ENCODE measurements at regions not wholly inside any gene's neighbourhood (a gene's known extent, or its start where the extent isn't known, plus 50 kb on each side); places are given as distances from the start of the nearest gene placed in this dataset.

GRCh38 chr16:31709181-31709580, 164.4 kb upstream of the ZNF267 start:
- Mint-ChIP-seq H3K27me3 (ENCODE audit: low read depth) (no peaks in the 10 kb centered on the region), H3K36me3 (ENCODE audit: low read depth) (peaks cover 24% of the 10 kb centered on the region), H3K4me1 (peaks cover 2% of the 10 kb centered on the region), H3K27ac (no peak overlapping the region), H3K9me3 (no peaks in the 10 kb centered on the region), H3K4me3 (no peak overlapping the region)
- TF ChIP-seq CTCF (IDR thresholded peaks at IDR 0.05; ENCODE audit: unreplicated experiment in 3 of 3), result no peak

- Mint-ChIP-seq H3K9me3 (no peaks in the 10 kb centered on the region), H3K4me1 (peaks cover 12% of the 10 kb centered on the region), H3K27me3 (ENCODE audit: low read depth) (no peaks in the 10 kb centered on the region), H3K27ac (no peak overlapping the region), H3K4me3 (peak overlapping the region in 1 of 3 experiments; percentile 14), H3K36me3 (ENCODE audit: low read depth) (peaks cover 32% of the 10 kb centered on the region)
- no peak for TF ChIP-seq CTCF (IDR thresholded peaks at IDR 0.05; ENCODE audit: unreplicated experiment in 3 of 3)
These were observed 163.5 kb upstream of the ZNF267 start for GRCh38 chr16:31710134-31710533.

- Mint-ChIP-seq H3K4me1 (peaks cover 16% of the 10 kb centered on the region), H3K4me3 (peak overlapping the region in 1 of 3 experiments; percentile 30), H3K36me3 (ENCODE audit: low read depth) (peaks cover 37% of the 10 kb centered on the region), H3K27me3 (ENCODE audit: low read depth) (no peaks in the 10 kb centered on the region), H3K27ac (no peak overlapping the region), H3K9me3 (no peaks in the 10 kb centered on the region)
- no peak for TF ChIP-seq CTCF (IDR thresholded peaks at IDR 0.05; ENCODE audit: unreplicated experiment in 3 of 3)
These were observed 162.7 kb upstream of the ZNF267 start for GRCh38 chr16:31710880-31711279.

- TF ChIP-seq CTCF (IDR thresholded peaks at IDR 0.05; ENCODE audit: unreplicated experiment in 3 of 3), result no peak
- no peaks in the 10 kb centered on the region for H3K27me3 Mint-ChIP-seq (ENCODE audit: low read depth)
- H3K9me3 Mint-ChIP-seq, result no peaks in the 10 kb centered on the region
- H3K4me1 Mint-ChIP-seq, result peaks cover 16% of the 10 kb centered on the region
- H3K27ac Mint-ChIP-seq, result no peak overlapping the region
- peaks cover 42% of the 10 kb centered on the region for H3K36me3 Mint-ChIP-seq (ENCODE audit: low read depth)
- H3K4me3 Mint-ChIP-seq, result peak overlapping the region in 2 of 3 experiments; percentile 72 to 100
These were observed 162.2 kb upstream of the ZNF267 start for GRCh38 chr16:31711344-31711845.

- Mint-ChIP-seq H3K27me3 (ENCODE audit: low read depth) (no peaks in the 10 kb centered on the region), H3K4me1 (peaks cover 16% of the 10 kb centered on the region), H3K4me3 (peak overlapping the region; percentile 72 to 100 (median 100)), H3K9me3 (no peaks in the 10 kb centered on the region), H3K27ac (peak overlapping the region; percentile 30 to 43 (median 41)), H3K36me3 (ENCODE audit: low read depth) (peaks cover 49% of the 10 kb centered on the region)
- no peak for TF ChIP-seq CTCF (IDR thresholded peaks at IDR 0.05; ENCODE audit: unreplicated experiment in 3 of 3)
These were observed 161.5 kb upstream of the ZNF267 start for GRCh38 chr16:31712064-31712540.

Data from nephron (organoid).